HCT116 (cell line): ENCODE measurements at regions not wholly inside any gene's neighbourhood (a gene's known extent, or its start where the extent isn't known, plus 50 kb on each side); places are given as distances from the start of the nearest gene placed in this dataset.

Experiments
- CEBPB ChIP-seq: IDR thresholded peaks from 2 replicates; pipeline ENCODE4 v1.6.1; 2012; ENCODE audit warnings: low read depth
- CTCF ChIP-seq, 3 experiments: fragments of 200-600 bp in 1 of 3; sonication (generic) in 1 of 3; IDR thresholded peaks in 2 of 3; conservative IDR thresholded peaks in 1 of 3; 2 replicates each; pipeline ENCODE4 v1.5.1; 2012 to 2017; ENCODE audit warnings: low read depth in 2 of 3, low read length in 2 of 3, antibody characterized with exemption in 1 of 3, borderline replicate concordance in 1 of 3, control low read depth in 1 of 3, mild to moderate bottlenecking in 1 of 3, mixed read lengths in 1 of 3, mixed run types in 1 of 3, moderate library complexity in 1 of 3; ENCODE audit not compliant: insufficient read depth in 1 of 3
- EZH2 ChIP-seq: fragments of 200-600 bp; sonication (generic); IDR thresholded peaks from 2 replicates; pipeline ENCODE4 v1.6.1; 2017; ENCODE audit warnings: antibody characterized with exemption, mixed run types
- EZH2phosphoT487 ChIP-seq: fragments of 200-600 bp; IDR thresholded peaks from 2 replicates; pipeline ENCODE4 v1.6.1; 2018; ENCODE audit warnings: antibody characterized with exemption, borderline replicate concordance
- POLR2A ChIP-seq: IDR thresholded peaks from 2 replicates; pipeline ENCODE4 v1.7.0; 2011; ENCODE audit warnings: borderline replicate concordance; ENCODE audit not compliant: insufficient read depth, insufficient read length; ENCODE audit errors: extremely low read depth
- REST ChIP-seq: IDR thresholded peaks from 2 replicates; pipeline ENCODE4 v1.6.1; 2012; ENCODE audit warnings: low read depth
- YY1 ChIP-seq: IDR thresholded peaks from 2 replicates; pipeline ENCODE4 v1.6.1; 2011; ENCODE audit warnings: low read length, low read depth, moderate library complexity, mild to moderate bottlenecking; ENCODE audit not compliant: insufficient replicate concordance; ENCODE audit errors: extremely low read depth
- ZNF274 ChIP-seq: fragments of 200-500 bp; sonication (Bioruptor generic); IDR thresholded peaks from 2 replicates; pipeline ENCODE4 v1.6.1; 2014; ENCODE audit warnings: mild to moderate bottlenecking, low read depth, low read length, inconsistent platforms

- no peak for TF ChIP-seq CEBPB
- TF ChIP-seq YY1 = no peak
- TF ChIP-seq POLR2A = no peak
- TF ChIP-seq CTCF (IDR thresholded peaks at IDR 0.05 in 2 of 3, conservative IDR thresholded peaks at IDR 0.05 in 1 of 3; ENCODE audit: borderline replicate concordance in 1 of 3, insufficient read depth in 1 of 3, low read depth in 2 of 3, low read length in 2 of 3) = no peak
- TF ChIP-seq REST = no peak
- no peak for TF ChIP-seq EZH2phosphoT487
- TF ChIP-seq EZH2 = no peak
- TF ChIP-seq ZNF274 = no peak
Measured at GRCh38 chr1:105485207-105485606, 1571.3 kb upstream of the PRMT6 start.
